Astrocyte (in vitro differentiated cells and primary cell): ENCODE measurements at regions not wholly inside any gene's neighbourhood (a gene's known extent, or its start where the extent isn't known, plus 50 kb on each side); places are given as distances from the start of the nearest gene placed in this dataset.

ENCODE experiments used
- DNase-seq: peaks from one replicate; pipeline ENCODE4 v3.0.0-alpha.2; 2010; ENCODE audit warnings: low read depth
- FAIRE-seq: peaks from 2 replicates; lab custom pipeline; 2011; peaks lifted over from hg19 to GRCh38; lab: Jason Lieb, UNC
- H2AFZ ChIP-seq: 2 replicates; pipeline ENCODE4 v1.6.0; 2012; ENCODE audit warnings: low read depth, low read length, inconsistent platforms
- H3K27ac ChIP-seq: 2 replicates; pipeline ENCODE4 v1.5.1; 2011; ENCODE audit warnings: low read depth, low read length, inconsistent platforms
- H3K27me3 ChIP-seq: 2 replicates; pipeline ENCODE4 v1.6.0; 2011; ENCODE audit warnings: low read length, inconsistent platforms; ENCODE audit not compliant: insufficient read depth
- H3K36me3 ChIP-seq: 2 replicates; pipeline ENCODE4 v1.5.1; 2011; ENCODE audit warnings: low read length, inconsistent platforms; ENCODE audit not compliant: insufficient read depth
- H3K4me1 ChIP-seq: 2 replicates; pipeline ENCODE4 v1.5.1; 2011; ENCODE audit warnings: low read length, inconsistent platforms; ENCODE audit not compliant: insufficient read depth
- H3K4me2 ChIP-seq: 2 replicates; pipeline ENCODE4 v1.6.0; 2012; ENCODE audit warnings: low read length, inconsistent platforms
- H3K4me3 ChIP-seq: 2 replicates; pipeline ENCODE4 v1.5.1; 2011; ENCODE audit warnings: low read depth, mild to moderate bottlenecking, low read length, inconsistent platforms; ENCODE audit not compliant: insufficient read depth
- H3K79me2 ChIP-seq: 2 replicates; pipeline ENCODE4 v1.6.0; 2012; ENCODE audit warnings: mild to moderate bottlenecking, low read length, inconsistent platforms; ENCODE audit not compliant: insufficient read depth
- H3K9ac ChIP-seq: 2 replicates; pipeline ENCODE4 v1.6.0; 2012; ENCODE audit warnings: mild to moderate bottlenecking, low read length, inconsistent platforms
- H3K9me3 ChIP-seq: 2 replicates; pipeline ENCODE4 v1.5.1; 2012; ENCODE audit warnings: low read depth, mild to moderate bottlenecking, low read length, inconsistent platforms; ENCODE audit not compliant: insufficient read depth
- H4K20me1 ChIP-seq: 2 replicates; pipeline ENCODE4 v1.6.0; 2012; ENCODE audit warnings: low read length, inconsistent platforms; ENCODE audit not compliant: insufficient read depth
- H3K27ac Mint-ChIP-seq: one replicate; pipeline ENCODE4 v1.8.0; 2021; ENCODE audit warnings: mild to moderate bottlenecking, mixed read lengths; ENCODE audit not compliant: unreplicated experiment
- H3K27me3 Mint-ChIP-seq: one replicate; pipeline ENCODE4 v1.8.0; 2021; ENCODE audit warnings: low read depth, mixed read lengths; ENCODE audit not compliant: unreplicated experiment
- H3K36me3 Mint-ChIP-seq: one replicate; pipeline ENCODE4 v1.8.0; 2021; ENCODE audit warnings: low read depth, mixed read lengths; ENCODE audit not compliant: unreplicated experiment
- H3K4me1 Mint-ChIP-seq: one replicate; pipeline ENCODE4 v1.8.0; 2021; ENCODE audit warnings: low read depth, mixed read lengths; ENCODE audit not compliant: unreplicated experiment
- H3K4me3 Mint-ChIP-seq: one replicate; pipeline ENCODE4 v1.8.0; 2021; ENCODE audit warnings: mild to moderate bottlenecking, moderate library complexity, mixed read lengths; ENCODE audit not compliant: unreplicated experiment
- H3K9me3 Mint-ChIP-seq: one replicate; pipeline ENCODE4 v1.8.0; 2021; ENCODE audit warnings: mild to moderate bottlenecking, mixed read lengths; ENCODE audit not compliant: unreplicated experiment
- EZH2 ChIP-seq: IDR thresholded peaks from 2 replicates; pipeline ENCODE4 v1.6.1; 2012; ENCODE audit warnings: mild to moderate bottlenecking, low read length, inconsistent platforms; ENCODE audit not compliant: insufficient read depth
- TF ChIP-seq, protein P1 (sequence below): IDR thresholded peaks from 2 replicates; pipeline ENCODE4 v1.5.1; 2011; ENCODE audit warnings: low read depth, mild to moderate bottlenecking, inconsistent platforms, low read length, moderate library complexity; ENCODE audit not compliant: insufficient read depth

DNA sequence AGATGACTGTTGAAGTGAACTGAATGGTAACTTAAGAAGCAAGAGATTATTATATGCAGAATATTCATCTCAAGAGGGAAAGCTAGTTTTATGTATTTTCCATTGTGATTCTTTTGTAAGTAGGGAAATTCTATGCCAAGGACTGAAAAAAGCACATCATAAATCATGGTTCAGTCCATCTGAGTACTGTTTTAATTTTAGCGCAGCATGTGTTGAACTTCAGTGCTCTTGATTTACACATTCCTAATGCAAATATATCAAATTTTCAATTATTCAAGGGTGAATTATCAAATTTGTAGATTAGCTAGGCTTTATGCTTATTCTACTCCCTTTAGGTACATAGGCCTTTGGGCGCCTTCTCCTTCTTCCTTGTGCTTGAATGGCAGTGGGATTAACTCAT is 50.3 kb upstream of the TCF12 start:
- Histone ChIP-seq H3K9me3 (no peaks in the 10 kb centered on the region), H4K20me1 (no peaks in the 10 kb centered on the region), H3K27me3 (no peaks in the 10 kb centered on the region), H3K27ac (no peak overlapping the region), H2AFZ (no peak overlapping the region), H3K36me3 (no peaks in the 10 kb centered on the region), H3K79me2 (no peaks in the 10 kb centered on the region), H3K4me2 (no peak overlapping the region), H3K4me3 (no peak overlapping the region), H3K4me1 (peaks cover 23% of the 10 kb centered on the region), H3K9ac (no peak overlapping the region)
- no peaks in the 10 kb centered on the region for H3K27me3 Mint-ChIP-seq
- no peaks in the 10 kb centered on the region for H3K36me3 Mint-ChIP-seq
- no peak overlapping the region for H3K27ac Mint-ChIP-seq
- no peaks in the 10 kb centered on the region for H3K9me3 Mint-ChIP-seq
- DNase-seq (no peak), FAIRE-seq (no peak)
- H3K4me3 Mint-ChIP-seq = no peak overlapping the region
- H3K4me1 Mint-ChIP-seq = peaks cover 20% of the 10 kb centered on the region
- TF ChIP-seq EZH2 = no peak
- TF ChIP-seq, protein P1, sequence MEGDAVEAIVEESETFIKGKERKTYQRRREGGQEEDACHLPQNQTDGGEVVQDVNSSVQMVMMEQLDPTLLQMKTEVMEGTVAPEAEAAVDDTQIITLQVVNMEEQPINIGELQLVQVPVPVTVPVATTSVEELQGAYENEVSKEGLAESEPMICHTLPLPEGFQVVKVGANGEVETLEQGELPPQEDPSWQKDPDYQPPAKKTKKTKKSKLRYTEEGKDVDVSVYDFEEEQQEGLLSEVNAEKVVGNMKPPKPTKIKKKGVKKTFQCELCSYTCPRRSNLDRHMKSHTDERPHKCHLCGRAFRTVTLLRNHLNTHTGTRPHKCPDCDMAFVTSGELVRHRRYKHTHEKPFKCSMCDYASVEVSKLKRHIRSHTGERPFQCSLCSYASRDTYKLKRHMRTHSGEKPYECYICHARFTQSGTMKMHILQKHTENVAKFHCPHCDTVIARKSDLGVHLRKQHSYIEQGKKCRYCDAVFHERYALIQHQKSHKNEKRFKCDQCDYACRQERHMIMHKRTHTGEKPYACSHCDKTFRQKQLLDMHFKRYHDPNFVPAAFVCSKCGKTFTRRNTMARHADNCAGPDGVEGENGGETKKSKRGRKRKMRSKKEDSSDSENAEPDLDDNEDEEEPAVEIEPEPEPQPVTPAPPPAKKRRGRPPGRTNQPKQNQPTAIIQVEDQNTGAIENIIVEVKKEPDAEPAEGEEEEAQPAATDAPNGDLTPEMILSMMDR = no peak

DNA sequence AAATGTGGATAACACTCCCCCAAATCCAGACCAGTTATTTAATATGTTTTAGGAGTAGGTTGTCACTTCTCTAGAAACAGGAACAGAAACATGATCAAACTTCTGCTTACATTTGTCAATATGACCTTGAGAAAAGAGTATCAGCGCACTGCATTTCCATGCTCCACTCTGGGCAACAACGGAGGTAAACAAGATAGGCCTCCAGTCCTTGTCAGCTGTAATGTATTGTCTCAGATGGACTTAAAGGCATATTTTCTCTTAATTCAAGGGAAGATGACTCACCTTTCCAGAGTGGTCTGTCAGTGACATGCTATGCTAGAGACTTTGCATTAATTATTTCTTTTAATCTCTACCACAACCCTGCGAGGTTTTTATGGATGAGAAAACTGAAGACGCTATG is 51.6 kb upstream of the TCF12 start:
- Histone ChIP-seq H3K27me3 (no peaks in the 10 kb centered on the region), H3K4me2 (no peak overlapping the region), H3K4me1 (peaks cover 17% of the 10 kb centered on the region), H3K79me2 (no peaks in the 10 kb centered on the region), H3K9ac (no peak overlapping the region), H3K9me3 (no peaks in the 10 kb centered on the region), H3K4me3 (no peak overlapping the region), H2AFZ (peak overlapping the region; percentile 48), H3K27ac (no peak overlapping the region), H3K36me3 (no peaks in the 10 kb centered on the region), H4K20me1 (no peaks in the 10 kb centered on the region)
- TF ChIP-seq EZH2 = no peak
- TF ChIP-seq, protein P1 = no peak
- Mint-ChIP-seq H3K4me1 (peaks cover 17% of the 10 kb centered on the region), H3K9me3 (no peaks in the 10 kb centered on the region), H3K27ac (no peak overlapping the region), H3K27me3 (no peaks in the 10 kb centered on the region), H3K4me3 (no peak overlapping the region), H3K36me3 (no peaks in the 10 kb centered on the region)
- no peak for FAIRE-seq
- DNase-seq = peak; percentile 80

DNA sequence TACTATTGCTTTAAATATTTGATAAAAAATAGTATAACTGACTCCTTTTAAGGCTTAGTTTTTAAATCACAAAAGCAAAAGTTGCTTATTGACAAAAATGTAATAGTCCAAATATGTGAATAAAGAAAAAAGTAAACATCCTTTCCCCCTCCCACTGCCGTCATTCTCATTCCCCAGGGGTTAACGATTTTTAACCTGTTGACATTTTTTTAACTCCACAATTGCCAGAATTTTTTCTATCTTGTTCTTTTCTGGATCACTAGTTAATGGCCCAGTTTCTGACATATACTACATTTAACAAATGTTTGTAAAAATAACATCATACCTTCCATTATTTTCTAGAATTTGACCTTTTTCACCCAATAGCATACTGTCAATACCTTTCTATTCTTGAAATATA is 60.6 kb upstream of the TCF12 start:
- no peaks in the 10 kb centered on the region for H3K36me3 ChIP-seq
- DNase-seq = no peak
- H3K4me3 Mint-ChIP-seq = no peak overlapping the region
- no peak overlapping the region for H3K4me2 ChIP-seq
- H3K36me3 Mint-ChIP-seq = peaks cover 2% of the 10 kb centered on the region
- no peaks in the 10 kb centered on the region for H3K79me2 ChIP-seq
- H3K9me3 Mint-ChIP-seq = no peaks in the 10 kb centered on the region
- H3K27me3 ChIP-seq = no peaks in the 10 kb centered on the region
- no peak overlapping the region for H2AFZ ChIP-seq
- no peaks in the 10 kb centered on the region for H3K4me1 Mint-ChIP-seq
- no peak overlapping the region for H3K9ac ChIP-seq
- no peak overlapping the region for H3K27ac ChIP-seq
- no peak for FAIRE-seq
- H3K27me3 Mint-ChIP-seq = no peaks in the 10 kb centered on the region
- H3K4me1 ChIP-seq = no peaks in the 10 kb centered on the region
- no peaks in the 10 kb centered on the region for H3K9me3 ChIP-seq
- H3K27ac Mint-ChIP-seq = no peak overlapping the region
- no peak overlapping the region for H3K4me3 ChIP-seq
- no peaks in the 10 kb centered on the region for H4K20me1 ChIP-seq
- TF ChIP-seq, protein P1 = no peak
- TF ChIP-seq EZH2 = no peak
